T-helper 17 cell (primary cell): ENCODE measurements at regions not wholly inside any gene's neighbourhood (a gene's known extent, or its start where the extent isn't known, plus 50 kb on each side); places are given as distances from the start of the nearest gene placed in this dataset.

Source experiments
- ATAC-seq: fragments of 150-1000 bp; cut with Tn5 transposase; 2 replicates; pipeline ENCODE4 v1.10.0; 2021; ENCODE audit warnings: mild to moderate bottlenecking, moderate library complexity
- DNase-seq, 3 donors: peaks; one replicate each; pipeline versions ENCODE4 v3.0.0 to v3.0.0-alpha.2; 2020 to 2021
- H3K9me3 ChIP-seq: one replicate; pipeline ENCODE4 v1.7.0; 2013; ENCODE audit warnings: low read length, mild to moderate bottlenecking; ENCODE audit not compliant: control insufficient read depth, poor library complexity, severe bottlenecking
- H3K27ac Mint-ChIP-seq: one replicate; pipeline ENCODE4 v1.8.0; 2022; ENCODE audit warnings: mild to moderate bottlenecking, moderate library complexity, mixed read lengths
- H3K27me3 Mint-ChIP-seq: one replicate; pipeline ENCODE4 v1.8.0; 2022; ENCODE audit warnings: mixed read lengths
- H3K36me3 Mint-ChIP-seq: one replicate; pipeline ENCODE4 v1.8.0; 2022; ENCODE audit warnings: low read depth, mixed read lengths
- H3K4me1 Mint-ChIP-seq: one replicate; pipeline ENCODE4 v1.8.0; 2022; ENCODE audit warnings: mild to moderate bottlenecking, mixed read lengths
- H3K4me3 Mint-ChIP-seq: one replicate; pipeline ENCODE4 v1.8.0; 2022; ENCODE audit warnings: mild to moderate bottlenecking, moderate library complexity, mixed read lengths

GRCh38 chr1:63148825-63149645 is 173.3 kb upstream of the FOXD3 start:
- no peak overlapping the region for H3K27ac Mint-ChIP-seq
- H3K4me3 Mint-ChIP-seq = no peak overlapping the region
- peaks cover 27% of the 10 kb centered on the region for H3K27me3 Mint-ChIP-seq
- H3K9me3 ChIP-seq = no peaks in the 10 kb centered on the region
- DNase-seq (no peak), ATAC-seq (no peak)
- no peaks in the 10 kb centered on the region for H3K36me3 Mint-ChIP-seq
- H3K4me1 Mint-ChIP-seq = no peaks in the 10 kb centered on the region

DNA sequence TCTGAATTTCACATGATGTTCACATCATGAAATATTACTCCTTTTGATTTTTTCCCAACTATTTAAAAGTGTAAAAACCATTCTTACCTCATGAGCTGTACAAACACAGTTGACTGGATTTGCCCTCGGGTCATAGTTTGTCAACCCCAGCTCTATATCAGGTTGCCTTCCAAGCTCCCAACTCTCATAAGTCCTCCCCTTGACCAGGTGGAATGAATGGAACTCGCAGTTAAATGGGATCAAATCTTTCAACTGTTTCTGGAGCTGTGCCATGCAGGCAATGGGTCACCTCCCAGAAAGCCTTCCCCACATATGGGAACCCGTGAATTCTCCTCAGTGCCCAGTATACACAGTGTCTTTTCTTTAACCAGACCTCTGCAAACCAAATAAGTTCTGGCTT is 169.8 kb upstream of the FOXD3 start:
- no peak overlapping the region for H3K4me3 Mint-ChIP-seq
- H3K27ac Mint-ChIP-seq = no peak overlapping the region
- no peaks in the 10 kb centered on the region for H3K4me1 Mint-ChIP-seq
- peaks cover 25% of the 10 kb centered on the region for H3K27me3 Mint-ChIP-seq
- ATAC-seq = no peak
- no peaks in the 10 kb centered on the region for H3K36me3 Mint-ChIP-seq
- DNase-seq = no peak
- H3K9me3 ChIP-seq = no peaks in the 10 kb centered on the region

DNA sequence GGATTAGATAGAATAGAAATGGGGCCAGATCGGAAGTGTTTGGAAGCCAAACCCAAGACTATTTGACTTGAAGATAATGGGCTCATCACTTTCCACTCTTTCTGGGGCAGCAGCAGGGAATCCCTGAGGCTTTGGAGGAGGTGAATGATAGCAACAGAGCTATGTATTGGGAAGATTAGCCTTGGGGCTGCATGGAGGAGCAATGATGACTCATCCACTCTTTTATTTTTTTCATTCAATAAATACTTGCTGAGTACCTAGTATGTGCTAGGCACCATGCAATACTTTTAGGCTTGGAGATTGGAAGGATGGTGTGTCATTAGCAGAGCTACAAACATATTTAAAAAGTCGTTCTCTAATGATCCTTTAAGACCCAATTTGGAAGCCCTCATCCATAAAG is 166.9 kb upstream of the FOXD3 start:
- Mint-ChIP-seq H3K4me1 (no peaks in the 10 kb centered on the region), H3K4me3 (no peak overlapping the region)

GRCh38 chr1:63157085-63157484 is 165.3 kb upstream of the FOXD3 start:
- Mint-ChIP-seq H3K4me3 (no peak overlapping the region), H3K27me3 (peaks cover 30% of the 10 kb centered on the region), H3K36me3 (no peaks in the 10 kb centered on the region), H3K4me1 (no peaks in the 10 kb centered on the region), H3K27ac (no peak overlapping the region)
- ATAC-seq = no peak
- DNase-seq = no peak
- H3K9me3 ChIP-seq = no peaks in the 10 kb centered on the region

More for the DNA sequence above, 166.9 kb upstream of the FOXD3 start:
- DNase-seq (no peak), ATAC-seq (no peak)
- no peaks in the 10 kb centered on the region for H3K9me3 ChIP-seq
- Mint-ChIP-seq H3K27ac (no peak overlapping the region), H3K36me3 (no peaks in the 10 kb centered on the region), H3K27me3 (peaks cover 32% of the 10 kb centered on the region)

- H3K9me3 ChIP-seq = no peaks in the 10 kb centered on the region
- H3K27me3 Mint-ChIP-seq = peaks cover 31% of the 10 kb centered on the region
- no peak overlapping the region for H3K4me3 Mint-ChIP-seq
- DNase-seq (no peak), ATAC-seq (no peak)
- H3K27ac Mint-ChIP-seq = no peak overlapping the region
- no peaks in the 10 kb centered on the region for H3K36me3 Mint-ChIP-seq
- H3K4me1 Mint-ChIP-seq = peaks cover 2% of the 10 kb centered on the region
Observed at GRCh38 chr1:63169057-63169456, 153.3 kb upstream of the FOXD3 start.

- DNase-seq (no peak), ATAC-seq (no peak)
- Mint-ChIP-seq H3K4me1 (no peaks in the 10 kb centered on the region), H3K27ac (no peak overlapping the region), H3K4me3 (no peak overlapping the region), H3K36me3 (no peaks in the 10 kb centered on the region), H3K27me3 (peaks cover 17% of the 10 kb centered on the region)
- no peaks in the 10 kb centered on the region for H3K9me3 ChIP-seq
Observed at GRCh38 chr1:63173161-63173560, 149.2 kb upstream of the FOXD3 start.

DNA sequence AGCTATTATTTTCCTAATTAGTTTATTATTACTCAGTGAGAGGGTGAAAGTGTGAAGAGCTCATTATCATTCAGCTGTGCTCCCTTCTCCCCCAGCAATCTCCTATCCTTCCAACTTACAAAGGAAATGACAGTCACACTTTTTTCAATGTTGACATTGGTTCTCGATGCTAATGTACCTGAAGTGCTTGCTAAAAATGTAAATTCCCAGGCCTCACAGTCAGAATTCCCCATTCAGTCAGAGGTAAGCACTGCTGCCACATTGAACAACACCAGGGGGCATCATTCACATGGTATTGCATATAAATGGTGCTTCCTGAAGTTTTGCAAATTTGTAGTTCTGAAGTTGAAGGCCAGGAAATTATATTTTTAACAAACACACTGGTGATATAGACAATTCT is 132.7 kb upstream of the FOXD3 start:
- Mint-ChIP-seq H3K4me1 (no peaks in the 10 kb centered on the region), H3K27me3 (peaks cover 5% of the 10 kb centered on the region), H3K27ac (no peak overlapping the region), H3K36me3 (no peaks in the 10 kb centered on the region), H3K4me3 (no peak overlapping the region)
- DNase-seq = no peak
- no peaks in the 10 kb centered on the region for H3K9me3 ChIP-seq
- no peak for ATAC-seq

GRCh38 chr1:63190171-63190570 is 132.2 kb upstream of the FOXD3 start:
- Mint-ChIP-seq H3K27me3 (peaks cover 5% of the 10 kb centered on the region), H3K4me3 (no peak overlapping the region), H3K27ac (no peak overlapping the region), H3K4me1 (no peaks in the 10 kb centered on the region), H3K36me3 (no peaks in the 10 kb centered on the region)
- no peaks in the 10 kb centered on the region for H3K9me3 ChIP-seq
- DNase-seq (no peak), ATAC-seq (no peak)

GRCh38 chr1:63198871-63199394 is 123.4 kb upstream of the FOXD3 start:
- no peak overlapping the region for H3K4me3 Mint-ChIP-seq
- no peak for ATAC-seq
- peaks cover 42% of the 10 kb centered on the region for H3K27me3 Mint-ChIP-seq
- no peak for DNase-seq
- H3K4me1 Mint-ChIP-seq = no peaks in the 10 kb centered on the region
- no peak overlapping the region for H3K27ac Mint-ChIP-seq
- H3K9me3 ChIP-seq = no peaks in the 10 kb centered on the region
- H3K36me3 Mint-ChIP-seq = no peaks in the 10 kb centered on the region

DNA sequence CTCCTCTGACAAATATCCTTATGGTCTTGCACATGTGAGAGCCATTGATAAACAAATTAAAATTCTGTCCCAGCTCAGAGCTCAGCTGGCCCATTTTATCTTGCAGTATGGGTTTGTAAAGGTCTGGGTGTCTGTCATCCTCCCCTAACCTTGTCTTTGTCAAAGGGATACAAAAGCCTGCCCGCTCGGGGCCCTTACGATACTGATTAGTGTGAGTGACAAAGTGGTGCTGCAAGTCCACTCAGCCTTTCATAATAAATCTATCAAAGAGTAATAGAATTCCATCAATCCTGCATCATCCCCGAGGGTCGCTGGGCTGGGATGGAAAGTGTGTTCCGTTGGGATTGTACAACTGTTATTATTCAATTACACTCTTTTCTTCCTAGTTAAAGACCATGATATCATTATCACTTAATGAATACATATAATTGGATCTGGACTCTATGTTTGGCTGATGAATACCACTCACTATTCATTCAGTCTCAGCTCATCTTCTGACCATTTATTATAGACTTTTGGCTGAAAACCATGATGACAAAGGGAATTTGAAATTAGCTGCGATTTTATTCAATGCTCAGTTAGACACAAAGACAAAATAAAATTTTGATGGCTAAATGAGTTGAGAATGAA is 122.5 kb upstream of the FOXD3 start:
- Mint-ChIP-seq H3K4me3 (no peak overlapping the region), H3K36me3 (no peaks in the 10 kb centered on the region), H3K27me3 (peaks cover 44% of the 10 kb centered on the region), H3K27ac (no peak overlapping the region), H3K4me1 (no peaks in the 10 kb centered on the region)
- ATAC-seq (no peak), DNase-seq (no peak)
- no peaks in the 10 kb centered on the region for H3K9me3 ChIP-seq

DNA sequence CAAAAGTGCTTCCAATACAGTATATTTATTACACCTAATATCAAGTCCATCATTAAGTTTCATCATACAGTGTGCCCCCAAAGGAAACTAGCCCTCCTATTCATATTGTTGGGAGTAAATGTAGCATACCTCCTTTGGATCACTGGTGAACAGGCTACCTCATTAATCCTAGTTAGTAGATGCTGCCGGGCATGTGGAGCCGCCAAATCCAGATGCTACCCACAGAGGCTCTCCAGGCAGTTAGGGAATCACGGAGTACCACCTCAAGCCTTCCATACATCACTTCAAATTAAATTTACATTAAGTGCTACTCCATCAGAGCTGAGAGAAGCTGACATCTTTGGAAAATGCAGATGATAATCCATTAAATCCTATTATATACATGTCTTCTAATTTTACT is 121.7 kb upstream of the FOXD3 start:
- H3K9me3 ChIP-seq = no peaks in the 10 kb centered on the region
- Mint-ChIP-seq H3K4me1 (no peaks in the 10 kb centered on the region), H3K36me3 (no peaks in the 10 kb centered on the region), H3K4me3 (no peak overlapping the region), H3K27me3 (peaks cover 47% of the 10 kb centered on the region), H3K27ac (no peak overlapping the region)
- no peak for DNase-seq
- no peak for ATAC-seq

DNA sequence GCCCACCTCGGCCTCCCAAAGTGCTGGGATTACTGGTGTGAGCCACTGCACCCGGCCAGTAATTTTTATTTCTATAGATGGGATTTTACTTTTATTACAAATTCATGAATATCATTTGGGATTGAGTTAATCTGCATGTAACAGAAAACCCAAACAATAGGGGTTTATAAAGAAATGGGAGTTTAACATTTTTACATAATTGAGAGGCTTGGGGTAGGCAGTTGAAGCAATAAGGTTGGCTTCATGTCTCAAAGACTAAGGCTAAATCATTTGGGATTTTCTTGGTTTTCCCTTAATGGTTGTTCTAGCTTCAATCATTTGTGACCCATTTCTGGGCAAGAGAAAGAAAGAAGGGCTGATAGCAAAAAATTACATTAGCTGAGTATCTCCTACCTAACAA is 118.7 kb upstream of the FOXD3 start:
- Mint-ChIP-seq H3K4me1 (no peaks in the 10 kb centered on the region), H3K27me3 (peaks cover 50% of the 10 kb centered on the region), H3K36me3 (no peaks in the 10 kb centered on the region), H3K4me3 (no peak overlapping the region), H3K27ac (no peak overlapping the region)
- ATAC-seq = no peak
- no peaks in the 10 kb centered on the region for H3K9me3 ChIP-seq
- no peak for DNase-seq

DNA sequence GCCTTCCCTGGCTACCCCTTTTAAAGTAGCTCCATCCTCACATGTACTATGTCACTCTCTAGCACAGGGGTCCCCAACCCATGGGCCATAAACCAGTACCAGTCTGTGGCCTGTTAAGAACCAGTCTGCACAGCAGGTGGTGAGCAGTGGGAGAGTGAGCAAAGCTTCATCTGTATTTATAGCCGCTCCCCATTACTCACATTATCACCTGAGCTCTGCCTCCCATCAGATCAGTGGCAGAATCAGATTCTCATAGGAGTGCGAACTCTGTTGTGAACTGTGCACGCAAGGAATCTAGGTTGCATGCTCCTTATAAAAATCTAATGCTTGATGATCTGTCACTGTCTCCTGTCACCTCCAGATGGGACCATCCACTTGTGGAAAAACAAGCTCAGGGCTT is 116.6 kb upstream of the FOXD3 start:
- ATAC-seq (no peak), DNase-seq (no peak)
- H3K9me3 ChIP-seq = no peaks in the 10 kb centered on the region
- Mint-ChIP-seq H3K27ac (no peak overlapping the region), H3K36me3 (no peaks in the 10 kb centered on the region), H3K27me3 (peaks cover 32% of the 10 kb centered on the region), H3K4me3 (no peak overlapping the region), H3K4me1 (no peaks in the 10 kb centered on the region)

DNA sequence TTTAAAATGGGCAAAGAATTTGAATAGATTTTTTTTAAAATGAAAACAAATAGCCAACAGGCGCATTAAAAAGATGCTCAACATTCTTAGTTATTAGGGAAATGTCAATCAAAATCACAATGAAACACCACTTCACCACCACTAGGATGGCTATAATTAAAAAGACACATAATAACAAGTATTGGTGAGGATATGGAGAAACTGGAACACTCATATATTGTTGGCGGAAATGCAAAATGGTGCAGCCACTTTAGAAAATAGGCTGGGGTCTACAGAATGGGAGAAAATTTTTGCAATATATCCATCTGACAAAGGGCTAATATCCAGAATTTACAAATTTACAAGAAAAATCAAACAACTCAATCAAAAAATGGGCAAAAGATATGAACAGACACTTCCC is 107.8 kb upstream of the FOXD3 start:
- H3K27ac Mint-ChIP-seq = no peak overlapping the region
- peaks cover 11% of the 10 kb centered on the region for H3K27me3 Mint-ChIP-seq
- no peaks in the 10 kb centered on the region for H3K9me3 ChIP-seq
- no peaks in the 10 kb centered on the region for H3K36me3 Mint-ChIP-seq
- DNase-seq = no peak
- H3K4me3 Mint-ChIP-seq = no peak overlapping the region
- ATAC-seq = no peak
- H3K4me1 Mint-ChIP-seq = no peaks in the 10 kb centered on the region
